GM18502 (cell line): ENCODE measurements at regions not wholly inside any gene's neighbourhood (a gene's known extent, or its start where the extent isn't known, plus 50 kb on each side); places are given as distances from the start of the nearest gene placed in this dataset.

Experiments used
- ATAC-seq: cut with Tn5 transposase; IDR thresholded peaks from one replicate; pipeline ENCODE4 v1.9.1; 2021; ENCODE audit warnings: mild to moderate bottlenecking; ENCODE audit not compliant: unreplicated experiment, poor library complexity

- ATAC-seq, result no peak
Measured at GRCh38 chr7:24504836-24505235, 68.4 kb upstream of the PALS2 start.

GRCh38 chr7:24505968-24506367, 67.3 kb upstream of the PALS2 start:
- ATAC-seq, result no peak

- ATAC-seq, result no peak
Measured at GRCh38 chr7:24508316-24508715, 64.9 kb upstream of the PALS2 start.

GRCh38 chr7:24510759-24511158, 62.5 kb upstream of the PALS2 start:
- ATAC-seq, result no peak

GRCh38 chr7:24517166-24517565, 56.1 kb upstream of the PALS2 start:
- no peak for ATAC-seq

- no peak for ATAC-seq
Measured at GRCh38 chr7:24521917-24522623, 51.2 kb upstream of the PALS2 start.
